ENCODE measurements at regions not wholly inside any gene's neighbourhood (a gene's known extent, or its start where the extent isn't known, plus 50 kb on each side); places are given as distances from the start of the nearest gene placed in this dataset.

GRCh38 chr3:113151461-113152031, 59.8 kb upstream of the BOC start:
- no peak for DNase-seq (ENCODE audit: low spot score)
- in situ Hi-C loops (cut with MboI; ENCODE audit: low pct_unique_long_range_greater_than_20kb, low sequenced_read_pairs, unreplicated experiment) = no loop called here
- TF ChIP-seq CTCF (IDR thresholded peaks at IDR 0.05; ENCODE audit: extremely low read depth, insufficient read depth, missing control alignments) = no peak

- DNase-seq (ENCODE audit: low spot score) = no peak
- in situ Hi-C loops (cut with MboI; ENCODE audit: low pct_unique_long_range_greater_than_20kb, low sequenced_read_pairs, unreplicated experiment) = no loop called here
- TF ChIP-seq CTCF (IDR thresholded peaks at IDR 0.05; ENCODE audit: extremely low read depth, insufficient read depth, missing control alignments) = no peak
Observed at GRCh38 chr3:113152849-113153248, 58.5 kb upstream of the BOC start.

- in situ Hi-C loops (cut with MboI; ENCODE audit: low pct_unique_long_range_greater_than_20kb, low sequenced_read_pairs, unreplicated experiment) = no loop called here
- no peak for TF ChIP-seq CTCF (IDR thresholded peaks at IDR 0.05; ENCODE audit: extremely low read depth, insufficient read depth, missing control alignments)
- DNase-seq (ENCODE audit: low spot score) = no peak
Observed at GRCh38 chr3:113153499-113154107, 57.8 kb upstream of the BOC start.

GRCh38 chr3:113156816-113157333, 54.5 kb upstream of the BOC start:
- in situ Hi-C loops (cut with MboI; ENCODE audit: low pct_unique_long_range_greater_than_20kb, low sequenced_read_pairs, unreplicated experiment) = no loop called here
- no peak for DNase-seq (ENCODE audit: low spot score)
- TF ChIP-seq CTCF (IDR thresholded peaks at IDR 0.05; ENCODE audit: extremely low read depth, insufficient read depth, missing control alignments) = no peak

GRCh38 chr3:113157408-113158030, 53.8 kb upstream of the BOC start:
- in situ Hi-C loops (cut with MboI; ENCODE audit: low pct_unique_long_range_greater_than_20kb, low sequenced_read_pairs, unreplicated experiment) = no loop called here
- DNase-seq (ENCODE audit: low spot score) = no peak
- TF ChIP-seq CTCF (IDR thresholded peaks at IDR 0.05; ENCODE audit: extremely low read depth, insufficient read depth, missing control alignments) = no peak

- in situ Hi-C loops (cut with MboI; ENCODE audit: low pct_unique_long_range_greater_than_20kb, low sequenced_read_pairs, unreplicated experiment) = no loop called here
- TF ChIP-seq CTCF (IDR thresholded peaks at IDR 0.05; ENCODE audit: extremely low read depth, insufficient read depth, missing control alignments) = no peak
- DNase-seq (ENCODE audit: low spot score) = no peak
Observed at GRCh38 chr3:113158171-113158570, 53.2 kb upstream of the BOC start.
